ENCODE measurements at regions not wholly inside any gene's neighbourhood (a gene's known extent, or its start where the extent isn't known, plus 50 kb on each side); places are given as distances from the start of the nearest gene placed in this dataset.
A peak's percentile ranks its signal among the peaks of the same experiment; 100 is the strongest.
"Not testable (repeated sequence)": the region's sequence is repeated elsewhere in the genome, so short reads cannot be mapped to it uniquely, and the experiment has no call there.

DNA sequence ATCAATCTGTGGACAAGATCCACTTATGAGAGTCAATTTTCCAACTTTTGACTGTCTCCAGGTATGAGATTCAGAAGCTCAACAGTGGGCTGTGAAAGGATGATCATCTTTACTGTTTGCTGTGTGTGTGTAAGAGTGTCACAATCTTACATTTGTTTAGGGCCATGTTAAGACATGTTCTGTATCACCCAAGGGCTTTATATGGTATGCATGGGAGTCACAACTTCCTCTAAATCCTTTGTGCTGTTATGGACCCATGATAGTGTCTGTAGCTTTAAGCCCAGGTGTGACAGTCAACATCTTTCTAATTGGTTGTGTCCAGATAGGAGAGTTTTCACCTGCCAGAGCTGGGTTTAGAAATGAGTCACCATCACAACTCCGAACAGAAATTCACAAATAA lies 70.2 kb downstream of the ZNF726 start:
- DNase-seq, result not testable (repeated sequence)

DNA sequence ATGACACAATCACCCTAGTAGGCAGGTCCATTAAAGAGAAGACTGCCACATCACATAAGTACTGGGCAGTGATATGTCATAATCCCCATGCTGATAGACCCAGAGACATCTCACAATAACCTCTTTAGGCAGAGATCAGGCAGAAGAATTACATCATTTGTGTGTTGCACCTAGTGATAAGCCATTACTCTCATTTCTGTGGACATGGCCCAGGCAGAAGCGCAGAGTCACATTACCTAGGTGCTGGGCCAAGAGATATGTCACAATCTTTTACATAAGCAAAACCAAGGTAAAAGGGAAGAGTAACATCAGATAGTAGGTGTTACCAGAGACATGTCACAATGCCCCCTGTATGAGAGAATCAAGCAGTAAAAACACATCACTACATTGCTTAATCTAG lies 71.9 kb downstream of the ZNF726 start:
- no peak for DNase-seq

DNA sequence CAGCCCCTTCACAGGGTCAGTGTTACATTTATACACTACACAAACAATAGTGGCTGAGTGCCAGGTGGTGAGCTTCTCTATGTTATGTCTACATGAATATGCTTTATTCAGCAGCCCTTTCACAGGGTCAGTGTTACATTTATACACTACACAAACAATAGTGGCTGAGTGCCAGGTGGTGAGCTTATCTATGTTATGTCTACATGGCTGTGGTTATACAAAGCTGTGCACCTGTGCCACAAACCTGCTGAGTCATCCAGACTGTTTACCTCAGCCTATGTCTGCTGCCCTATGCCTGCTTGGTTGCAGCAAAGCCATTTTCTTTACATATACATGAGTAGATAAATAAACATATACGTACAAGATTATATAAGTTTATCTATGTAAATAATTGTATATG lies 76.5 kb downstream of the ZNF726 start:
- no peak for DNase-seq

DNA sequence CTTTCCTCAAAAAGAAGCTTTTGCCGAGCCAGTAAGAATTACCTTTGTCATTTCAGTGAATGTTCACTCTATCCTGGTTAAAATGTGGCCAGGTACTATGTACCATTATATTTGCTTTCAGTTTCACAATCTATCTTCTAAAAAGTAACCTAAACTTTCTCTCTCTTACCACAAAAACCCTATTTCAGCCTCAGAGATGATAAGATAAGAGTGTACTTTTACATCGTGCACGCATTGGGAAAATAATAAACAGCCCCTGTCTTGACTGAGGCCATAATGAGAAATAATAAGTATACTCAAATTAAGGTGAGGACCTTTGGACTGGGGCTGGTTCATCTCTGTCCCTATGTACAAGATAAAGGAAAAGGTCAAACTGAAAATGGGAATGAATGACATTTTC lies 77.7 kb downstream of the ZNF726 start:
- no peak for DNase-seq

DNA sequence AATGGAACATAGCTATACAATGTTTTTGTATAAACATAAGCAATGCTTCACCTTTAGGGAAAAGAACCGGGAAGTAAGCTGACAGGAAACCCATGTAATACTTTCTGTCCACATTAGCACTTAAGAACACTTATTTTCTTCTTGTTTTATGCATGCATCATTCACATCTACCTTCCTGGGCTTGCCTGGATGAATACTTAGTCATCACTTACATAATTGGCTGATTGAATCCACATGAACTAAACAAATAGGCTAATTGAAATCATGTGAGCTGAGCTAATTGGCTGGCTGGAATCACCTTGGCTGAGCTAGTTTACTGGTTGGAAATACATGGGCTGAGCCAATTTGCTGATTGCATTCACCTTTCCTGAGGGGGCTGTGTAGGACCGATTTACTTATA lies 78.8 kb downstream of the ZNF726 start:
- DNase-seq, result no peak

DNA sequence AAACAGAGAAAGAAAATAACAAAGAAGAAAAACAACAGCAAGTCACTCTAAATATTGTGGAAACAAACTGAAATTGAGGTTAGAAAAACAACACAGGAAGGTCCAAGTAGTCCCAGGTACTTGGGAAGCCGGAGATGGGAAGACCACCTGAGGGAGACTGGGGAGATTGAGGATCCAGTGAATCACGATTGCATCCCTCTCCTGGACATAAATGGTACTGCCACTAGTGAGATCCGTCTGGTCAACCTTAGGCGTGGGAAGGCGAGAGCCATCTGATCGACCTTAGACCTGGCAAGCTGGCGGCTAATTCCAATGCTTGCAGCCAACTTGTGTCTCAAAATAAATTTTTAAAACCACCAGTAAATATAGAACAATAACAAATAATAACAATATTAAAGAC lies 81.9 kb downstream of the ZNF726 start:
- no peak for DNase-seq

DNA sequence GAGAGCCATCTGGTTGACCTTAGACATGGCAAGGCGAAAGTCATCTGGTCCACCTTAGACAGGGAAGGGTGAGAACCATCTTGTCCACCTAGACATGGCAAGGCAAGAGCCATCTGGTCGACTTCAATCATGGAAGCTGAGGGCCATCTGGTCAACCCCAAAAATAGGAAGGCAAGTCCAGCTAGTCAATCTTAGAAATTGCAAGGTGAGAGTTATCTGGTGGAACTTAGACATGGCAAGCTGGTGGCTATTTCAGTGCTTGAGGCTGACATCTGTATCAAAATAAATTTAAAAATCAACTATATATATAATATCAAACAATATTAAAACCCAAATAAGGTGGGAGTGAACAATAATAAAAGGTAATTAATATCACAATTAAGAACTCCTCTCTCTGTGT lies 83.9 kb downstream of the ZNF726 start:
- DNase-seq, result no peak

DNA sequence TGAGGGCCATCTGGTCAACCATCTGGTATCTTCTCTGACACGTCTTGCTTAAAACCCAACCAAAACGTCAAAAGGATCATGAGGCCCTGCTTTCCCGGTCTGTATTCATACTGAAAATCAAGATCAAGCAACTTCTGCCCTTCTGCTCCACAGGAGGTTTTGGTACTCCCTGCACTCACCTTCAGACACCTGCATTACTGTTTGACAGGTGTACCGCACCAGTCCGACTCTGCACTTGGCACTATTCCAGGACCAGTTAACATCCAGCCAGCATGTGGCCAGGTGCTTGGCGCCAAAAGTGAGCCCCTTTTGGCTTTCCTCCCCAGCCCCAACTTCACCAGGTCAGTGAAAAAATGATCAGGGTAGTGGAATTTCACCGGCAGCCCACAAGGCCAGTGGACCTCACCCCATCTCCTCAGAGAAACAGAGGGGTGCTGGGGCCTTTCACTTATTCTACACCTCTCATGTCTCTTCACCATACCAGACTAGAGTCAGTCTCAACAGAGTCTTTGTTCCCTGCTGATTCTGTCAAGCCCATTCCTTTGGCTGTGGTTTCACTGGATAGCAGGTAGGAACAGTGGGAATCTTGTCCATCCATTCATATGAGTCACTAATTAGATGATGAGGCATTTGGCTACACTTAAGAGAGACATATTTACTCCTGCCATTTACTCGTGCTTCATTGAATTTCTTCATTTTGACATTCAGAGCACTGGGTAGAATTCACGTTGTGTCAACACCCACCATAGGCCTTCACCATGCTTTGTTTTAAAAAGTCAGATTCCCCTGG lies 85.3 kb downstream of the ZNF726 start:
- DNase-seq, result no peak

DNA sequence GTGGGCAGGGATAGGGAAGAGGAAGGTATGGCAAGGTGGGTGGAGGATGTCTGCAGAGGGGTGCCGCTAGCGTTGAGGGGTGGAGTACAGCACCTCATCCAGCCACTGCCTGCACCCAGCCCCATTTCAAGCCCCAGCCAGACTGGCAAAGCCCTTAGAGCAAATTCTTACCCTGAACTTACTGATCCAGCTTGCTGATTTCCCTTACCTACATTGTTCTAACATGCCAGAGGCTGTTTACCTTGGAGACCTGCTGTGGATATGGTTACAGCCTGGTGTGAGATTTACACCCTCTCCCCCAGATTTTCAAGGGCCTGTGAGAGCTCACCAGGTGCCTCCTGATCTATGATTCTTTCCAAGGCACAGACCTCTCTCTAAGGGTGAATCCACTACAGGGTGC lies 86.0 kb downstream of the ZNF726 start:
- DNase-seq, result no peak

DNA sequence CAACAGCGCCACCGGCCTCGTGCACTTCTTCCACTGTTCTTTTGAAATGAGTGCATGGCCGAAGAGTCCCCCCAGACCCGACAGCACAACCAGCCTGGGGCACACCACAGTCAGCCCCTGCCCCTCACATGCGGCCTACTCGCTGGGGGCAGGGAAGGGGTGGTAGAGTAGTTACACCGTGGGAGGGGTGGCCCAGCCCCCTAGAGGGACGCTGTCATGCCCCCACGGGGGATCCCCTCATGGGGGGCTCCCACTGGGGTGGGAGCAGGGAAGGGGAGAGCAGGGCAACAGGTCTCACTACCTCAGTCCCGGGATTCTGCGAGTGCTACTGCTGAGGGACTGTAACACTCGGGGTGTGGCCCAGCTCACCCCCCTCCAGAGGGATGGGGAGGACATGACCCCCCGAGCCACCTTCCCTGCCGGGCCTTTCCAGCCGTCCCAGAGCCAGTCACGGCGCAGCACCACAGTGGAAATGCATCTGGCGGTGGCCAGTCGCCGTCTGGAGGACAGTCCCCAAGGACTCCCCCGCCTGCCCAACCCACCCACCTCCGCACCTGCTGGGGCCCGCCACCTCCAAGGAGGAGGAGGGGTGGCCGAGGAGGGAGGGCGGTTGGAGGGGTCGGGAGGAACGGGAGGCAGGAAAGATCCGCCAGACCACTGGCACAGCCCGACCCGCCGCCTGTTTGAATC lies 84.6 kb upstream of the ZNF254 start:
- DNase-seq, result no peak

DNA sequence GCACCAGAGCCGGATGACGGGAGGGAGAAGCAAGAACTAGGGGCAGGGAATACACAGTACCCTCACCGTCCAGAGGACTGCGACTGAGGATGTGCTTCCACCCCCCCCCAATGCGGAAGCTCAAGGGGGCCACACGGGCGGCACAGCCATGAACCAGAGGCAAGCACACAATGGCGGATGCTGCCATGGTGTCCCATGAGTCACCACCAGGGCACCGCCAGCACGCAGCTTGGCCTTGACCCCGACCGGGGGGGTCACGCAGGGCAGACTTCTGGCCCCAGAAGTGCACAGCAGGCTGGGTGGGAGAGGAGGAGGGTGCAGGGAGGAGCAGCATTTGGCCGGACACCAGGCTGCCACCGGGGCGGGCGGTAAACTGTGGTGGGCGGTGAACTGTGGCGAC lies 83.5 kb upstream of the ZNF254 start:
- DNase-seq, result no peak

DNA sequence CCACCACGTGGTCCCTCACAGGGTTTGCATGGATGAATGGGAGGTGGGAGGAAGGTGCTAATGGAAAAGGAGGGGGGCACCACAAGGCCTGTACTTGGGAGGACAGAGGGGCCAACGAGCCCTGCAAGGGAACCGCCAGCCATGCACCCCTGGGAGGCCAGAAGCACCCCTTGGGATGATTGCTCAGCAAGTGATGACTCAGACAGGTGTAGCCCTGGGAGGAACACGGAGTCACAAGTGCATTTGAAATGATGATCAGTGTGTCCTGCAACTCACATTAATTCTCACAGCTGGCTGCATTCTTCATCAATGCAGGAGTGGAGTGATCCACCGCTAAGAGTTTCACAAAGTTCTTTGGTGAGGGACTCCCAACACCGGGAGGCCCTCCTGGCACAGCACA lies 82.8 kb upstream of the ZNF254 start:
- DNase-seq, result no peak

DNA sequence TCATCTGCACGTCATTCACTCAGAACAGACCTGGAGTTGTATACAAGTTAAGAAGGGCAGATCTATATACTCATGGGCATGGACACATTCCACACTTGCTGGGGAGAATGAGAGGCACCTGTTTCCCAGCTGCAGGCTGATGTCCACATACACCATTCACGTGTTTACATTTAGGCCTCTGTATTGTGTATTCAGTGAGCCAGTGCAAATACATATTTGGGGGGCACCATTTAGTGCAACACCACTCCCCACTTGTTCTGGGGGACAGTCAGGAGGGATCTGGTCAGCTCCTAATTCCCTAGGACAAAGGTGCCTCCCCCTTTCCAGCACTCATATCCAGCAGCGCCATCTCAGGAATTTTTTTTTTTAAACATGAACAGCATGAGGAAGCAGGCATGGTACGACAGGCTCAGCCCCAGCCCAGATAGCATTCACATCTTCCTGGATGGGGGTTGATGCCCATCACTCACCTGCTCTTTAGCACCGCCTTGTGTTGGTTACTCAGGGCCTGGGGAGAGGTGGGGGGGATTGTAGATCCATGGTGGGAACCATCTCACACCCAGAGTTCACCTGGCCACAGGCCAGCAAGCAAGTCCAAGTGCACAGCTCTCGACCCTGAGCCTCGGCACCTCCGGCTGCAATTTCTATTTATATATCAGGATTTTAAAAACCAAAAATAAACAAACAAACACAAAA lies 56.9 kb upstream of the ZNF254 start:
- no peak for DNase-seq

DNA sequence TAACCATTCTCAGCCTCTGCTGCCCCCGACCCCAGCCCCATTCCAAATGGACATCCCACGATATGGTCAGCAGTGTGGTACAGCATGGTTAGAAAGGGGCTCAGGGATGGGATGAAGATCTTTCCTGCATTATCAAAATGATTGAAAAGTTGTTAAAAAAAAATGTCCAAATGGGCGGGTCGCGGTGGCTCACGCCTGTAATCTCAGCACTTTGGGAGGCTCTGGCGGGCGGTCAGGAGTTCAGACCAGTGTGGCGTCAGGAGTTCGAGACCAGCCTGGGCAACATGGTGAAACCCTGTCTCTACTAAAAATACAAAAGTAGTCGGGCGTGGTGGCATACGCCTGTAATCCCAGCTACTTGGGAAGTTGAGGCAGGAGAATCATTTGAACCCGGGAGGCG lies 54.3 kb upstream of the ZNF254 start:
- no peak for DNase-seq

DNA sequence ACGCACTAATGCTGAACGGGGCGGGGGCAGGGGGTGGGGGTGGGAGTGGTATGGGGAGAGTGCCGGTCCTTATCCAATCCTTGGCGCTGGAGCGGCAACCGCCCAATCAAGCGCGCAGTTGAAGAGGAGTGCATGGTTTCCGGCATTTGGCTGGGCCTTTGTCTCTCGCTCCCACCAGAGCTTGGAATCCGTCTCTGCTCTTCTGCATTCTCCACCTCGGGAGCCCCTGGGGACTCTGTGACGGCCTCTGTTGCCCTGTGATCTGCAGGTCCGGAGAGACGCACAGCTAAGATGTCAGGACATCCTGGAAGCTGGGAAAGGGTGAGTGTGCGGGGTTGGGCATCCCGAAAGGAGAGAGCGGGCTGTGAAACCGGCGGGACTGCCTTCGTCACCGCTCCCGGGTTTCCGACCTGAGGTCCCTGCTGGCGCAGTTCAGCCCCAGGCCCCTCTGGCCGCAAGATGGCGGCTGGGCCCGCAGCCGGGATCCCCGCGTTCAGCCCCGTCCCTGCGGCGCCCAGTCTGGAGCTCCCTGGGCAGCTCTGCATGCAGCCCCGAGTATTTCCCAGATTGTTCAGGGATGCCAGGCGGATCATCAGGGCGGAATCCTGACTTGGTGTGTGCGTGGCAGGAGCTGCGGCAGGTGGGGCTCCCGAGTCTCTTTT lies 53.6 kb upstream of the ZNF254 start:
- DNase-seq, result peak; percentile 91

DNA sequence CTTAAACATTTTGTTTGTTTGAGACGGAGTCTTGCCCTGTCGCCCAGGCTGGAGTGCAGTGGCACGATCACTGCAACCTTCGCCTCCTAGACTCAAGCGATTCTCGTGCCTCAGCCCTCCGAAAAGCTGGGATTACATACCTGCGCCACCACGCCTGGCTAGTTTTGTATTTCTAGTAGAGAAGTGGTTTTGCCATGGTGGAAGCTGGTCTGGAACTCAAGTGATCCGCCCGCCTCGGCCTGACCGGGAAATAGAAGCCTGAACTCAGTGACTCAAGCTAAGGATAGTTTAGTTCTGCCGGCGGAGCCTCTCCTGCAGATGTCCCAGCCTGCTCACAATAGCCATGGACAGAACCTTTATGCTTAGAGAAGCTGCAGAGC lies 53.0 kb upstream of the ZNF254 start:
- peak; percentile 39 for DNase-seq

DNA sequence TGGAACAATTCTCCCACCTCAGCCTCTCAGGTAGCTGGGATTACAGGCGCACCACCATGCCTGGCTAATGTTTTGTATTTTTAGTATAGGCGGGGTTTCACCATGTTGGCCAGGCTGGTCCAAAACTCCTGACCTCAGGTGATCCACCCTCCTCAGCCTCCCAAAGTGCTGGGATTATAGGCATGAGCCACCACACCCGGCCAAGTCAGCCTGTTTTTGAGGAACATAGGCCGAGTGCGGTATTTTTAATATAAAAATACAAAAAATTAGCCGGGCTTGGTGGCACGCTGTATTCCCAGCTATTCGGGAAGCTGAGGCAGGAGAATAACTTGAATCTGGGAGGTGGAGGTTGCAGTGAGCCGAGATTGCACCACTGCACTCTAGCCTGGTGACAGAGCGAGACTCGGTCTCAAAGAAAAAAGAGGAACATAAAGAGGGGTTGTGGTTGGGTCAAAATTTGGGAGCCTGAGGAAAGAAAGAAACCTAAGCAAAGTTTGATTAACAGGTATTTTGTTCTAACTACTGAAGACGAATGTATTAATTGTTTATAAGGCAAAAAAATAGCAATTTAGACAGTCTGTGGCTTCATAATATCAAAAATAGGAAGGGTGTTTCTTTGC lies 51.6 kb upstream of the ZNF254 start:
- DNase-seq, result not testable (repeated sequence)
